ENCODE measurements at regions not wholly inside any gene's neighbourhood (a gene's known extent, or its start where the extent isn't known, plus 50 kb on each side); places are given as distances from the start of the nearest gene placed in this dataset.

DNA sequence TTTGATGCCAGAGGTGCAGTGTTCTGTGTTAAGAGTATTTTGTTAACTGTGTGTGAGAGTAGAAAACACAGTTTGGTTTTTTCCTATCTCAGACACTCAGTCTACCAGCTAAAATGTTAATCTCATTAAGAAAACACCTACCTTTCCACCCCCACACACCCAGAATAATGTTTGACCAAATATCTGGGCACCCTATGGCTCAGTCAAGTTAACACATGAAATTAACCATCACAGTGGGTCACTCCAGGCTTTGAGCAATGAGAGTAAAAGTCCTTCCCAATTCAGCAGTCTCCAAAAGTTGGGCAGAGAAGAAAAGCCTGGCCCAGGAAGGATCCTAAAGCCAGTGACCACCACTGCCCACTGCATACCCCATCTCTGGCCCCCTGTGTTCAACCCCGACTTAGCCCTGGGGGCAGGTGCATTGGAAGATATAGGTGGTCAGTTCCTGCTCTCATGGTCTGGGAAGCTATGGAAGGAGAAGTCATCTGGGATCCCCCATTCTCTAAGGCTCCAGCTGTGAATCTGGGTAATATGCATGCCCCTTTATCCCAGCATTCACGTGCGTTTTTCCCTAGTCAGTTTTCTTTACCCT, 50.2 kb upstream of the CSF3R start:
- TF ChIP-seq POLR2A (IDR thresholded peaks at IDR 0.05) (no peak), CTCF (IDR thresholded peaks at IDR 0.05) (no peak), EP300 (IDR thresholded peaks at IDR 0.05; ENCODE audit: low read depth) (no peak), POLR2AphosphoS5 (IDR thresholded peaks at IDR 0.05) (no peak)

All from transverse colon (tissue), 4 donors.